SK-N-SH treated with all-trans-retinoic acid at 6 μM for 48 hours (cell line): ENCODE measurements at regions not wholly inside any gene's neighbourhood (a gene's known extent, or its start where the extent isn't known, plus 50 kb on each side); places are given as distances from the start of the nearest gene placed in this dataset.

Experiments used
- ATAC-seq: fragments of 200-7000 bp; cut with Tn5 transposase; 3 replicates; pipeline ENCODE4 v1.9.1; 2020; ENCODE audit warnings: mild to moderate bottlenecking, moderate library complexity
- BACH2 ChIP-seq: fragments of 250-450 bp; sonication (Bioruptor Pico); IDR thresholded peaks from 2 replicates; pipeline ENCODE4 v1.9.0; 2021; ENCODE audit warnings: mild to moderate bottlenecking, borderline replicate concordance
- CREB5 ChIP-seq: fragments of 250-450 bp; sonication (Bioruptor Pico); IDR thresholded peaks from 2 replicates; pipeline ENCODE4 v1.5.1; 2020; ENCODE audit warnings: low read depth, mild to moderate bottlenecking, moderate library complexity
- CSRNP3 ChIP-seq: fragments of 250-450 bp; sonication (Bioruptor Pico); IDR thresholded peaks from 2 replicates; pipeline ENCODE4 v1.5.1; 2021; ENCODE audit warnings: mild to moderate bottlenecking, moderate library complexity
- GLIS3 ChIP-seq: fragments of 250-450 bp; sonication (Bioruptor Pico); IDR thresholded peaks from 2 replicates; pipeline ENCODE4 v1.5.0; 2020; ENCODE audit warnings: mild to moderate bottlenecking, moderate library complexity
- ISL1 ChIP-seq: fragments of 250-450 bp; sonication (Bioruptor Pico); IDR thresholded peaks from 2 replicates; pipeline ENCODE4 v2.1.2; 2022; ENCODE audit warnings: mild to moderate bottlenecking, moderate library complexity
- OSR1 ChIP-seq: fragments of 250-450 bp; sonication (Bioruptor Pico); IDR thresholded peaks from 2 replicates; pipeline ENCODE4 v1.8.0; 2022; ENCODE audit warnings: moderate library complexity, mild to moderate bottlenecking, inconsistent platforms
- PATZ1 ChIP-seq: fragments of 250-450 bp; sonication (Bioruptor Pico); IDR thresholded peaks from 2 replicates; pipeline ENCODE4 v1.8.0; 2020; ENCODE audit warnings: mild to moderate bottlenecking, moderate library complexity, borderline replicate concordance
- PPARA ChIP-seq: fragments of 250-450 bp; sonication (Bioruptor Pico); IDR thresholded peaks from 2 replicates; pipeline ENCODE4 v1.5.0; 2020; ENCODE audit warnings: mild to moderate bottlenecking, borderline replicate concordance
- RARB ChIP-seq: fragments of 250-450 bp; sonication (Bioruptor Pico); IDR thresholded peaks from 2 replicates; pipeline ENCODE4 v1.8.0; 2021; ENCODE audit warnings: mild to moderate bottlenecking, moderate library complexity
- SNAI2 ChIP-seq: fragments of 250-450 bp; sonication (Bioruptor Pico); IDR thresholded peaks from 2 replicates; pipeline ENCODE4 v1.5.0; 2020; ENCODE audit warnings: mild to moderate bottlenecking, moderate library complexity
- TCF4 ChIP-seq: fragments of 250-450 bp; sonication (Bioruptor Pico); IDR thresholded peaks from 2 replicates; pipeline ENCODE4 v1.8.0; 2021; ENCODE audit warnings: mild to moderate bottlenecking, moderate library complexity, borderline replicate concordance
- TSHZ2 ChIP-seq: fragments of 250-450 bp; sonication (Bioruptor Pico); IDR thresholded peaks from 2 replicates; pipeline ENCODE4 v1.5.0; 2020; ENCODE audit warnings: mild to moderate bottlenecking, moderate library complexity
- ZC3H10 ChIP-seq: fragments of 250-450 bp; sonication (Bioruptor Pico); IDR thresholded peaks from 2 replicates; pipeline ENCODE4 v1.5.1; 2021; ENCODE audit warnings: mild to moderate bottlenecking, moderate library complexity
- ZFP3 ChIP-seq: fragments of 250-450 bp; sonication (Bioruptor Pico); IDR thresholded peaks from 2 replicates; pipeline ENCODE4 v1.5.0; 2020; ENCODE audit warnings: mild to moderate bottlenecking, moderate library complexity
- ZFP30 ChIP-seq: fragments of 450-650 bp; formaldehyde crosslinking; IDR thresholded peaks from 2 replicates; pipeline ENCODE4 v1.5.0; 2022; ENCODE audit warnings: mild to moderate bottlenecking, moderate library complexity
- ZNF565 ChIP-seq: fragments of 450-650 bp; formaldehyde crosslinking; conservative IDR thresholded peaks from 2 replicates; pipeline ENCODE4 v1.5.0; 2020; ENCODE audit warnings: low read depth, mild to moderate bottlenecking, moderate library complexity
- ZNF70 ChIP-seq: fragments of 450-650 bp; formaldehyde crosslinking; IDR thresholded peaks from 2 replicates; pipeline ENCODE4 v1.5.0; 2020; ENCODE audit warnings: mild to moderate bottlenecking, moderate library complexity
- ZNF8 ChIP-seq: fragments of 450-650 bp; formaldehyde crosslinking; IDR thresholded peaks from 2 replicates; pipeline ENCODE4 v1.5.0; 2020; ENCODE audit warnings: mild to moderate bottlenecking, moderate library complexity
- TF ChIP-seq, protein P1 (sequence below): fragments of 250-450 bp; sonication (Bioruptor Pico); IDR thresholded peaks from 2 replicates; pipeline ENCODE4 v1.8.0; 2021; ENCODE audit warnings: low read depth, mild to moderate bottlenecking, moderate library complexity, borderline replicate concordance

- no peak for ATAC-seq
- no peak for TF ChIP-seq ZNF565 (CRISPR knock-in tag)
- TF ChIP-seq CSRNP3 (CRISPR knock-in tag): no peak
Measured at GRCh38 chrX:82163701-82164100, 961.8 kb downstream of the SH3BGRL start.

GRCh38 chrX:82196866-82197265 lies 995.0 kb downstream of the SH3BGRL start:
- no peak for TF ChIP-seq ZNF8 (CRISPR knock-in tag)
- no peak for TF ChIP-seq ZFP30 (CRISPR knock-in tag)
- TF ChIP-seq SNAI2 (CRISPR knock-in tag): no peak
- TF ChIP-seq BACH2: no peak
- TF ChIP-seq TSHZ2 (CRISPR knock-in tag): no peak
- TF ChIP-seq CSRNP3 (CRISPR knock-in tag): no peak
- no peak for TF ChIP-seq PPARA (CRISPR knock-in tag)
- no peak for TF ChIP-seq ZNF70
- TF ChIP-seq, protein P1, sequence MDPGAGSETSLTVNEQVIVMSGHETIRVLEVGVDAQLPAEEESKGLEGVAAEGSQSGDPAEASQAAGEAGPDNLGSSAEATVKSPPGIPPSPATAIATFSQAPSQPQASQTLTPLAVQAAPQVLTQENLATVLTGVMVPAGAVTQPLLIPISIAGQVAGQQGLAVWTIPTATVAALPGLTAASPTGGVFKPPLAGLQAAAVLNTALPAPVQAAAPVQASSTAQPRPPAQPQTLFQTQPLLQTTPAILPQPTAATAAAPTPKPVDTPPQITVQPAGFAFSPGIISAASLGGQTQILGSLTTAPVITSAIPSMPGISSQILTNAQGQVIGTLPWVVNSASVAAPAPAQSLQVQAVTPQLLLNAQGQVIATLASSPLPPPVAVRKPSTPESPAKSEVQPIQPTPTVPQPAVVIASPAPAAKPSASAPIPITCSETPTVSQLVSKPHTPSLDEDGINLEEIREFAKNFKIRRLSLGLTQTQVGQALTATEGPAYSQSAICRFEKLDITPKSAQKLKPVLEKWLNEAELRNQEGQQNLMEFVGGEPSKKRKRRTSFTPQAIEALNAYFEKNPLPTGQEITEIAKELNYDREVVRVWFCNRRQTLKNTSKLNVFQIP (CRISPR knock-in tag): no peak
- TF ChIP-seq OSR1 (CRISPR knock-in tag): no peak
- no peak for TF ChIP-seq ZC3H10 (CRISPR knock-in tag)
- no peak for TF ChIP-seq GLIS3
- no peak for TF ChIP-seq TCF4 (CRISPR knock-in tag)
- TF ChIP-seq ZFP3 (CRISPR knock-in tag): no peak
- no peak for ATAC-seq

DNA sequence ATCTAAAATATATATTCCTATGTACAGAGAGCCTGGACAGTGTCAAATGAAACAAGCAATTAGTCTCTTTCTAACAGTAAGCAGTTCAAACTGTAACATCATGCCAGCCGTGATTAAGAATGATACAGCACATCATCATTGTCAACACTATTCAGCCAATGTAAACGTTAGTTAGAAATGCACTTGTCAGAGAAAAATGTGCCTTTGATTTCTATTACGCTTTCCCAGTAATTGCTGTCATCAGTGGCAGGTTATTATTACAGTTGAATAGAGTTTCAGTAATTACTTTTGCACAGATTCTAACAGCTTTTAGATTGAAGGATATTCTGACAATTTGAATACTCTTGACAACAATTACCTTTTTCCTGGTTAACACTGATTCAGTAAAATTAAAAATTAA lies 1007.1 kb downstream of the SH3BGRL start:
- TF ChIP-seq ISL1 (CRISPR knock-in tag) (no peak), GLIS3 (no peak), TCF4 (CRISPR knock-in tag) (no peak), PATZ1 (CRISPR knock-in tag) (no peak), TSHZ2 (CRISPR knock-in tag) (no peak), RARB (CRISPR knock-in tag) (no peak), ZFP3 (CRISPR knock-in tag) (no peak), SNAI2 (CRISPR knock-in tag) (no peak), CSRNP3 (CRISPR knock-in tag) (no peak), CREB5 (CRISPR knock-in tag) (no peak)
- TF ChIP-seq, protein P1 (CRISPR knock-in tag): no peak
- TF ChIP-seq, all 23 proteins: peak for 0
- ATAC-seq: no peak
